ENCODE measurements at regions not wholly inside any gene's neighbourhood (a gene's known extent, or its start where the extent isn't known, plus 50 kb on each side); places are given as distances from the start of the nearest gene placed in this dataset.
A peak's percentile ranks its signal among the peaks of the same experiment; 100 is the strongest.

DNA sequence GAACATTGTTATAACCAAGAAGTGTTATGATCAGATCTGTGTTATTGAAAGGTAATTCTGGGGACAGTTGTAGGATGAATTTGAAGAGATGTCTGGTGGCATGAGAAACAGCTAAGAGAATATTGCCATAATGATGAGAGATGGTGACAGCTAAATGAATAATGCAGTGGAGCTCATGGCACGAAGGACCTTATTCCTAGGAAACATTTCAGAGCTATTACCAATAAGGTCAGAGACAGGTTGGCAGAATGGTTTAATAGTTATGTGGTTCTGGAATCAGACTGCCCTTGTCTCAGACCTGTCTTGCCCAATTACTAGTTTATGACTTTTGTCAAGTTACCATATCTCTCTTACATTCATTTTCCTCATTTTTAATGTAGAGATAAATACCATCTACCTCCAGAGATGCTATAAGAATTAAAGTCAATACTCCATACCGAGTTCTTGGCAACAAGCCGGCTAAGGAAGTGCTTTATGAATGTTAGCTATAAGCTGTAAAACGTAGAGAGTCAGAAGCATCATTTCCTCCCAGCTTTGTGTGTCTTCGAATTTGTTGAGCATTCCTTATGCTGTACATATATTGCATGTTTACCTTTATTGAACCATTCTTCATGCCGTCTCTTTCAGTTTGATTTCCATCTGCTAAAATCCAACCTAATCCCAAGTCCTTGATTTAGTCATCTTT, 73.6 kb upstream of the COL5A2 start:
- H3K4me3 ChIP-seq (ENCODE audit: low read depth, low read length): peak overlapping the region; percentile 40; the same call in 1 of the 2 replicates
- peaks cover 49% of the 10 kb centered on the region for H3K4me1 ChIP-seq (ENCODE audit: control insufficient read depth, insufficient read depth, low read length, unreplicated experiment)
- H3K27me3 ChIP-seq (ENCODE audit: insufficient read depth, low read length): no peaks in the 10 kb centered on the region
- H3K79me2 ChIP-seq (ENCODE audit: control insufficient read depth, insufficient read depth, low read length, unreplicated experiment): no peaks in the 10 kb centered on the region
- H3K36me3 ChIP-seq (ENCODE audit: insufficient read depth, low read length): no peaks in the 10 kb centered on the region
- peak overlapping the region; percentile 16 for H2AFZ ChIP-seq (ENCODE audit: low read length, unreplicated experiment)
- H3K27ac ChIP-seq (ENCODE audit: low read depth, low read length): peak overlapping the region; percentile 91

DNA sequence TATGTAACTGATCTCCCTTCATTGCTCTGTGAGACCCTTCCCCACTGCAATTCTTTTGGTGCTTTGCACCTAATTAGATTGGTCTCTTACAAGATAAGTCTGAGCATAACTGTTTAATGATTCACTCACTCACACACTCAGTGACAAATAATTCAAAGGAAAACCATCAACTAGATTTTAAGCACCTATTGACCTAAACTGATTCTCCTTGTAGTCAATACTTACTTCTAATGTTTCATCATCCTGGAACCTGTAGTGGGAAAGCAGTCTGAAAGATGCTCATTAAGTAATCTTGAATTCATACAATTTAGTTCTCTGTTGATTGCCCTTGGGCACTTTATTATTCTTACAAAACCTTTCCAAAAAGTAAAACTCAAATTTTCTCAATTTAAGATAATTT, 74.3 kb upstream of the COL5A2 start:
- Histone ChIP-seq H3K4me1 (ENCODE audit: control insufficient read depth, insufficient read depth, low read length, unreplicated experiment) (peaks cover 42% of the 10 kb centered on the region), H3K27ac (ENCODE audit: low read depth, low read length) (peak overlapping the region; percentile 91), H3K27me3 (ENCODE audit: insufficient read depth, low read length) (no peaks in the 10 kb centered on the region), H2AFZ (ENCODE audit: low read length, unreplicated experiment) (peak overlapping the region; percentile 16), H3K79me2 (ENCODE audit: control insufficient read depth, insufficient read depth, low read length, unreplicated experiment) (no peaks in the 10 kb centered on the region), H3K36me3 (ENCODE audit: insufficient read depth, low read length) (no peaks in the 10 kb centered on the region), H3K4me3 (ENCODE audit: low read depth, low read length) (peak overlapping the region; percentile 40)

DNA sequence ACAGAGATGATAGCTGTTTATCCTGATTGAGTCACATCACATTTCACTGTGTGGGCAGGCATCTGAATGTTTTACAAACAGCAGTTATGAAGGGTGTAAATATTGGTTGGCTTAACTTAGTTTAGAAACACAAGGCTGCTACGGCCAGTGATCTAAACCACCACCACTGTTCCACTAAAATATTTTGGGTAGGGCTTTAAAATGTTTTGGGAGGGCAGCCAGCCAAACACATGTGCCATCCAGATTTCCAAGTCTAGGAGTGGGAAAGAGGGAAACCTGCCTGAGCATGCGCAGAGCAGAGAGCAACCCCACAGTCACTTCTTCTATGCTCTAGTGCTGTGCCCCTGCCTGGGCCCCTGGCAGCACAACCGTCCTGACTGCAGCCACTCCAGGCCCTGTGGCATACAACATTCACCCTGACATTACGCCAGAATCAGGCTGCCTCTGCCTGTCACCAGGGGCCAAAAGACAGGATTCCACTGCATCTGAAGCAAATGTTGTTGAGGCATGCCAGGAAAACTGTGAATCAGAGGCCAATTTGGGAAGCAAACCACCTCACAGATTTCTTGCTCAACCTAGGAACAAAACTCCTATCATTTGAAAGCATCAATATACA, 74.8 kb upstream of the COL5A2 start:
- H2AFZ ChIP-seq (ENCODE audit: low read length, unreplicated experiment): peak overlapping the region; percentile 16
- H3K4me3 ChIP-seq (ENCODE audit: low read depth, low read length): peak overlapping the region; percentile 40
- peaks cover 37% of the 10 kb centered on the region for H3K4me1 ChIP-seq (ENCODE audit: control insufficient read depth, insufficient read depth, low read length, unreplicated experiment)
- peak overlapping the region; percentile 91 for H3K27ac ChIP-seq (ENCODE audit: low read depth, low read length)
- H3K36me3 ChIP-seq (ENCODE audit: insufficient read depth, low read length): no peaks in the 10 kb centered on the region
- H3K79me2 ChIP-seq (ENCODE audit: control insufficient read depth, insufficient read depth, low read length, unreplicated experiment): no peaks in the 10 kb centered on the region
- H3K27me3 ChIP-seq (ENCODE audit: insufficient read depth, low read length): no peaks in the 10 kb centered on the region

DNA sequence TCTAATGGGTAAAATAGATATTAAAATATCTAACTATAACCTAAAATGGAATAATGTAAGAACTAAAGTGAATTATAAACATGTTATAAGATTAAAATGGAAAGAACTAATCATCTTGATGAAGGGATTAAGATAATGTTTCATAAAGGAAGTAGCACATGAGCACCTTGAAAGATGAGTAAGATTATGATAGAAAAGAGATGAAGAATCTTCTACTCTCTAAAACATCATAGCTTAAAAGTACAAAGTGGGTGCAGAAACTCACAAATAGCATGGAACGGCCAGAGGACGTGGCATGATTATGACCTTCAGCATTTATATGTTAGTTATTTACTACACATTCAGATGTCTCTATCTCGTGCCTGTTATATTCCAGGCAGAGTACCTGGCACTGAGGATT, 76.2 kb upstream of the COL5A2 start:
- Histone ChIP-seq H3K4me3 (ENCODE audit: low read depth, low read length) (no peak overlapping the region), H3K36me3 (ENCODE audit: insufficient read depth, low read length) (no peaks in the 10 kb centered on the region), H3K27me3 (ENCODE audit: insufficient read depth, low read length) (no peaks in the 10 kb centered on the region), H3K27ac (ENCODE audit: low read depth, low read length) (no peak overlapping the region), H3K79me2 (ENCODE audit: control insufficient read depth, insufficient read depth, low read length, unreplicated experiment) (no peaks in the 10 kb centered on the region), H2AFZ (ENCODE audit: low read length, unreplicated experiment) (no peak overlapping the region), H3K4me1 (ENCODE audit: control insufficient read depth, insufficient read depth, low read length, unreplicated experiment) (peaks cover 30% of the 10 kb centered on the region)

DNA sequence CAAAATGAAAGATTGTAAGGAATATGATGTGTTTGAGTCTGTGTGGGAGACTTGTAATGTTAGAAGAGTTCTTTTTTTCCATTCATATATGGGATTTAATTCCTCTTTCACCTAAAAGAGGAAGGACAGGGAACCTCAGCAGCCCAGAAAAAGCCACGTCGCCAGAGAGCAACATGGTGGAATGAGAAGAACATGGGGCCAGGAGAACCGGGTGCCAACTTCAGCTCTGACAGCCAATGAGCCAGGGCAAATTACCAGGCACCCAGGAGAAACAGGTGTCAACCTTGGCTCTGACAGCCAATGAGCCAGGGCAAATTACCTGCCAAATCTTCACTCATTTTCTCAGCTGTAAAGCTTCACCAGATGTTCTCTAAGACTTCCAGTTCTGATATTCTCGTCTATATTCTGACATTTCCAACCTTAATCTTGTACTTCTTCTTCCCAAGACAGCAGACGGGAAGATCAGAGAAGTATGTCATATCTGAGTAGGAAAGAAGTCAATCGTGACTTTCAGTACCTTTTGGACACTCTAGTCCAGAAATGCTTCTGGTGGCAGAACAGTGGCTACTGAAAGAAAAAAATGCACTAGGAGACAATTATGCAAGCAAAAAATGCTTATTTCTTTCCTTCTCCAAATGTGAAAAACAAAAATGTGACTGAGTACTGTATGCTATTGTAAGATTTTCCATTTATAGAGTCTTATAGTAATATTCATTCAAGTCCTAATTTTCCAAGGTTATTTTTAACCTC, 79.2 kb upstream of the COL5A2 start:
- Histone ChIP-seq H3K79me2 (ENCODE audit: control insufficient read depth, insufficient read depth, low read length, unreplicated experiment) (no peaks in the 10 kb centered on the region), H3K27ac (ENCODE audit: low read depth, low read length) (no peak overlapping the region), H3K36me3 (ENCODE audit: insufficient read depth, low read length) (no peaks in the 10 kb centered on the region), H2AFZ (ENCODE audit: low read length, unreplicated experiment) (no peak overlapping the region), H3K4me3 (ENCODE audit: low read depth, low read length) (no peak overlapping the region), H3K4me1 (ENCODE audit: control insufficient read depth, insufficient read depth, low read length, unreplicated experiment) (peaks cover 28% of the 10 kb centered on the region), H3K27me3 (ENCODE audit: insufficient read depth, low read length) (no peaks in the 10 kb centered on the region)

DNA sequence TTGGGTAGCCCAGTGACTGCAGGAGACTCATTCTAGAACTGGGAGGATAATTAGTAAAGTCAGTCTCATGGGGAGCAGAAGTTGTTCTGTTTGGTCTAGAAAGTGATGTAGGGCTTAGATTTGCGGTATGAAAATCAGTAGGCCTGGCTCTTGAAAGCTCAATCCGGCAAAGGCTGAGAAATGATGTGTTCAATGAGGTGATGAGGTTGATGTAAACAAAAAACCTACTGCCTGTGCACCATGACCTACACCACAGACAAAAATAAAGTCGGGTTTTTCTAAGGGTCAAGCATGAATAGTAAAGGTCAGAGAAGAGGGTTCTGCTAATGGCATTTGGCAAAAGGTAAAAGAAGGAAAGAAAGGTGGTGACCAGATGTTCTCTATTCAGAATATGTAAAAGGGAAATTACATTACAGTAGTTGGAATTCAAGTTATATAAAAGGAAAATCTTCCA, 80.8 kb upstream of the COL5A2 start:
- Histone ChIP-seq H3K4me3 (ENCODE audit: low read depth, low read length) (no peak overlapping the region), H3K4me1 (ENCODE audit: control insufficient read depth, insufficient read depth, low read length, unreplicated experiment) (peaks cover 19% of the 10 kb centered on the region), H2AFZ (ENCODE audit: low read length, unreplicated experiment) (no peak overlapping the region), H3K79me2 (ENCODE audit: control insufficient read depth, insufficient read depth, low read length, unreplicated experiment) (no peaks in the 10 kb centered on the region), H3K27me3 (ENCODE audit: insufficient read depth, low read length) (no peaks in the 10 kb centered on the region), H3K27ac (ENCODE audit: low read depth, low read length) (no peak overlapping the region), H3K36me3 (ENCODE audit: insufficient read depth, low read length) (no peaks in the 10 kb centered on the region)

DNA sequence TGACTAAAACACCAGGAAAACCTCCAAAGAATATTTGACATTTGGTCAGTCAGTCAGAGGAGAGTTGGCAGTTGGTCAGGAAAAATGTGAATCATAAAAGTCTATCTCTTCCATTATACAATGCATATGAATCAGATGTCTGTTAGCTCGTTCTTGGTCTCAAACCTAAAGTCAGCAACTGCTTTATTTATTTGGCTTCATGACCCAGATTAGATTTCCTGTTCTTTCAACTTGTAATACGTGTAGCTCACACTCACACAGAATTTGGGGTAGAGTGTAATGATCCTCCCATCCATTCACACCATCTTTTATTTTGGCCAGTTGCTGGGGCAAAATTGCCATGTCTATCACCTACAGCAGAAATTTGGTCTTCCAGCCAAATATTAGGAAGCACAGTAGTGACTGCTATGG, 81.9 kb upstream of the COL5A2 start:
- Histone ChIP-seq H3K4me3 (ENCODE audit: low read depth, low read length) (peak overlapping the region; percentile 19; the same call in 1 of the 2 replicates), H3K36me3 (ENCODE audit: insufficient read depth, low read length) (no peaks in the 10 kb centered on the region), H3K79me2 (ENCODE audit: control insufficient read depth, insufficient read depth, low read length, unreplicated experiment) (no peaks in the 10 kb centered on the region), H2AFZ (ENCODE audit: low read length, unreplicated experiment) (no peak overlapping the region), H3K27me3 (ENCODE audit: insufficient read depth, low read length) (no peaks in the 10 kb centered on the region), H3K4me1 (ENCODE audit: control insufficient read depth, insufficient read depth, low read length, unreplicated experiment) (peaks cover 21% of the 10 kb centered on the region), H3K27ac (ENCODE audit: low read depth, low read length) (peak overlapping the region; percentile 79)

DNA sequence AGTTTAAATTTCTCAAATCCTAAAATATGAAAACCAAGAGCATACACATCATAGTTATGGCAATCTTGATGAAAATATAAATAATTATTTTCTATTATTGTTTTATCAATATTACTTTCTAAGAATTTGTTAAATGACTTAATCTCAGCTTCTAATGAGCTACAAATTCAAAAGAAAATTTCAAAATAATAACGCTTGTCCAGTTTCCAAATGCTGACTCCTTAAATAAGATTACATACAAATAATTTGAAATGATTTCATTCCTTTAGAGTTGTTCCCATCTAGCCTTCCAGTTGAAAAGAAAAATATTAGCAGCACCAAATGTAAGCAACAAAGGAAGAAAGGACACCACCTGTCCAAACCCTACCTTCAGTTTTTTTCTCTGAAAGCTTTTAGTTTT, 82.4 kb upstream of the COL5A2 start:
- Histone ChIP-seq H3K27ac (ENCODE audit: low read depth, low read length) (peak overlapping the region; percentile 79), H3K27me3 (ENCODE audit: insufficient read depth, low read length) (no peaks in the 10 kb centered on the region)

DNA sequence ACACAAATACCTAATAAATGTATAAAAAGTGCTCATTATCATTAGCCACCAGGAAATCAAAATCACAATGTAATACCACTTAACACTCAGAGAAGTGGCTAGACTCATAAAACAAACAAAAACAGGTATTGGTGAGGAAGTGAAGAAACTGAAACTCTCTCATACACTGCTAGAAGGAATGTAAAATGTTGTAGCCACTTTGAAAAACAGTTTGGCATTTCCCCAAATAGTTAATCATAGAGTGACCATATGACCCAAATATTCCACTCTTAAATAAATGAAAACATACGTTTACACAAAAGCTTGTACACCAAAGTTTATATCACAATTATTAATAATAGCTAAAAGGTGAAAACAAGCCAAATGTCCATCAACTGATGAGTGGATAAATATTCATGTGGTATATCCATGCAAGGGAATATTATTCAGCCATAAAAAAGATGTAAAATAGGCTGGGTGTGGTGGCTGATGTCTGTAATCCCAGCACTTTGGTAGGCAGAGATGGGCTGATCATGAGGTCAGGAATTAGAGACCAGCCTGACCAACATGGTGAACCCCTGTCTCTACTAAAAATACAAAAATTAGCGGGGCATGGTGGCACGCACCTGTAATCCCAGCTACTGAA, 86.2 kb upstream of the COL5A2 start:
- no peaks in the 10 kb centered on the region for H3K27me3 ChIP-seq (ENCODE audit: insufficient read depth, low read length)
- H3K27ac ChIP-seq (ENCODE audit: low read depth, low read length): peak overlapping the region; percentile 59
- H3K4me3 ChIP-seq (ENCODE audit: low read depth, low read length): no peak overlapping the region
- H3K4me1 ChIP-seq (ENCODE audit: control insufficient read depth, insufficient read depth, low read length, unreplicated experiment): peaks cover 37% of the 10 kb centered on the region
- no peaks in the 10 kb centered on the region for H3K36me3 ChIP-seq (ENCODE audit: insufficient read depth, low read length)
- H2AFZ ChIP-seq (ENCODE audit: low read length, unreplicated experiment): peak overlapping the region; percentile 39
- H3K79me2 ChIP-seq (ENCODE audit: control insufficient read depth, insufficient read depth, low read length, unreplicated experiment): no peaks in the 10 kb centered on the region

More for the DNA sequence above, 82.4 kb upstream of the COL5A2 start:
- H3K4me1 ChIP-seq (ENCODE audit: control insufficient read depth, insufficient read depth, low read length, unreplicated experiment): peaks cover 21% of the 10 kb centered on the region
- no peak overlapping the region for H3K4me3 ChIP-seq (ENCODE audit: low read depth, low read length)
- H3K36me3 ChIP-seq (ENCODE audit: insufficient read depth, low read length): no peaks in the 10 kb centered on the region
- H2AFZ ChIP-seq (ENCODE audit: low read length, unreplicated experiment): no peak overlapping the region
- H3K79me2 ChIP-seq (ENCODE audit: control insufficient read depth, insufficient read depth, low read length, unreplicated experiment): no peaks in the 10 kb centered on the region

DNA sequence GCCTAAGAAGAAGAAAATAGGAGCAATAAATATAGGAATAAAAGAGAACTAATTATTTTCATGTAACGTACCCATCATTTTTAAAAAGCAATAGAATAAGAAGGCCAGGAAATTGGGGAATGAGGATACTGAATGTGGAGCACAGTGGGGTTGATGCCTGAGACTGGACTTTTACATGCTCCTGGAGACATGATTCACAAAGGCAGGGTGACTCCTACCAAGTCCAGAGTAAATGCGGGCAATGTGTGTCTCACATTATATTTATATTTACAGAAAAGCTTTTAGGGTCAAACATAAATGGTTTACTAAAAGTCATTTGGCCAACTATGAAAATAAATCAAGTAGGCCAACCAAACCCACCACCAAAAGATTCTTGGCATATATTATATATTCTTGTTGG, 87.9 kb upstream of the COL5A2 start:
- H3K4me1 ChIP-seq (ENCODE audit: control insufficient read depth, insufficient read depth, low read length, unreplicated experiment): peaks cover 28% of the 10 kb centered on the region
- no peak overlapping the region for H2AFZ ChIP-seq (ENCODE audit: low read length, unreplicated experiment)
- H3K27me3 ChIP-seq (ENCODE audit: insufficient read depth, low read length): no peaks in the 10 kb centered on the region
- no peaks in the 10 kb centered on the region for H3K79me2 ChIP-seq (ENCODE audit: control insufficient read depth, insufficient read depth, low read length, unreplicated experiment)
- H3K36me3 ChIP-seq (ENCODE audit: insufficient read depth, low read length): no peaks in the 10 kb centered on the region
- H3K27ac ChIP-seq (ENCODE audit: low read depth, low read length): peak overlapping the region; percentile 100
- H3K4me3 ChIP-seq (ENCODE audit: low read depth, low read length): no peak overlapping the region
